IPS-20b (cell line): ENCODE measurements at regions not wholly inside any gene's neighbourhood (a gene's known extent, or its start where the extent isn't known, plus 50 kb on each side); places are given as distances from the start of the nearest gene placed in this dataset.

Source experiments
- H3K27ac ChIP-seq: one replicate; pipeline ENCODE4 v1.5.1; 2013; ENCODE audit warnings: low read length
- H3K27me3 ChIP-seq: 2 replicates; pipeline ENCODE4 v1.6.1; 2013; ENCODE audit warnings: mild to moderate bottlenecking, low read length, inconsistent platforms; ENCODE audit not compliant: insufficient read depth
- H3K36me3 ChIP-seq: 2 replicates; pipeline ENCODE4 v1.6.1; 2013; ENCODE audit warnings: low read depth, mild to moderate bottlenecking, inconsistent platforms, low read length, moderate library complexity; ENCODE audit not compliant: insufficient read depth
- H3K4me1 ChIP-seq: 2 replicates; pipeline ENCODE4 v1.6.1; 2013; ENCODE audit warnings: mild to moderate bottlenecking, control low read depth, inconsistent platforms, low read length, moderate library complexity; ENCODE audit not compliant: insufficient read depth
- H3K4me3 ChIP-seq: 2 replicates; pipeline ENCODE4 v1.5.1; 2013; ENCODE audit warnings: mild to moderate bottlenecking, low read length, inconsistent platforms
- H3K9ac ChIP-seq: 2 replicates; pipeline ENCODE4 v1.6.1; 2013; ENCODE audit warnings: low read depth, mild to moderate bottlenecking, inconsistent platforms, low read length, moderate library complexity
- H3K9me3 ChIP-seq: 2 replicates; pipeline ENCODE4 v1.6.1; 2013; ENCODE audit warnings: mild to moderate bottlenecking, low read depth, low read length, inconsistent platforms; ENCODE audit not compliant: insufficient read depth

- Histone ChIP-seq H3K4me3 (no peak overlapping the region), H3K27ac (no peak overlapping the region), H3K9me3 (no peaks in the 10 kb centered on the region), H3K4me1 (peaks cover 7% of the 10 kb centered on the region; the same call in 1 of the 2 replicates), H3K36me3 (no peaks in the 10 kb centered on the region), H3K27me3 (no peaks in the 10 kb centered on the region), H3K9ac (no peak overlapping the region)
These were observed 488.8 kb downstream of the BCAT1 start for GRCh38 chr12:24460099-24460498.

DNA sequence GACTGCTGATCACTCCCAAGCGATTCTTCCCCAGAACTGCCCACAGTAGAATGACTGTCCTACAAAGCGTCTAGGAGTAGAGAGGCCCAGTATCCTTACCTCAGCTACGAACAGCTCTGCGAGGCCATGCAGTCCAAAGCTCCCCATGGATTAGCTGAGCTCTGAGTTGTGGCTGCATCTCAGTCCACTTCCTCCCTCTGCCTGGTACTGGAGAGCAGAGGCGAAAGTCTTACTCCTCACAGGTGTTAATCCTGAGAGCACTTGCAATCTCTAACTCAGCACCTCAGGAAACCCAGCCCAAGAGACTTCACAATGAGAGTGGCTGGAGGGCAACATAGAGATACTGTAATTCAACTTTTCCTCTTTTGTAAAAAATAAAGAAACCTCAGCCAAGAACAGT is 493.1 kb downstream of the BCAT1 start:
- Histone ChIP-seq H3K9me3 (no peaks in the 10 kb centered on the region), H3K4me1 (peaks cover 7% of the 10 kb centered on the region; the same call in 1 of the 2 replicates), H3K36me3 (no peaks in the 10 kb centered on the region), H3K27me3 (no peaks in the 10 kb centered on the region), H3K9ac (no peak overlapping the region), H3K4me3 (no peak overlapping the region), H3K27ac (no peak overlapping the region)

DNA sequence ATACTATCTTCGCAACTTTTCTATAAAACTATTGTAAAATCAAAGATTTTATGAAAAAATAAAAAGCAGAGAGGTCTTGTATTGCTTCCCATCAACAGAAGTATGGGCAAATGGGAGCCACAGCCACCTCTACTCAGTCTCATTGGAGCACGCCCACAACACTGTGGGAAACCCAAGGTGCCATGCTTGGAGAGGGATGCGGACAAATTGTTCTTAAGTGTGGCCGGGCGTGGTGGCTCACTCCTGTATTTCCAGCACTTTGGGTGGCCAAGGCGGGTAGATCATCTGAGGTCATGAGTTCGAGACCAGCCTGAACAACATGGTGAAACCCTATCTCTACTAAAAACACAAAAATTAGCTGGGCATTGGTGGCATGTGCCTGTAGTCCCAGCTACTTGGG is 498.2 kb upstream of the SOX5 start:
- Histone ChIP-seq H3K27ac (no peak overlapping the region), H3K36me3 (no peaks in the 10 kb centered on the region), H3K4me3 (no peak overlapping the region), H3K9ac (no peak overlapping the region), H3K9me3 (no peaks in the 10 kb centered on the region), H3K27me3 (no peaks in the 10 kb centered on the region), H3K4me1 (peaks cover 12% of the 10 kb centered on the region; the same call in 1 of the 2 replicates)

DNA sequence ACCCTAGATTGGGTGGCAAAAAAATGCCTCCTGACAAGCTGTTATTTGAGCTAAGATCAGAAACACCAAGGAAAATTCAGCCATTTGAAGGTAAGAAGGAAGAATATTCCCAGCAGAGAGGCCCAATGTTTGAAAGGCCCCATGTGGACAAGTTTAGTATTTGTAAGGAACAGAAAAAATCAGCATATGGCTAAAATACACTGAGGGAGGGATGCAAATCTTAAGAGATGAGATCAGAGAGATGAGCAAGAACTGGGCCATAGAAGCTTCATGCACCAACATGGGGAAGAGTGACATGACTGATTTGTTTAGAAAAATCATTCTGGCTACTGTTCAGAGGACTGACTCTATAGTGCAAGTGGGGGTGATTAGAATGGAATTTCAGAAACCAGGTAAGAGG is 496.8 kb upstream of the SOX5 start:
- Histone ChIP-seq H3K27me3 (no peaks in the 10 kb centered on the region), H3K27ac (no peak overlapping the region), H3K9ac (no peak overlapping the region), H3K4me1 (peaks cover 12% of the 10 kb centered on the region; the same call in 1 of the 2 replicates), H3K36me3 (no peaks in the 10 kb centered on the region), H3K9me3 (no peaks in the 10 kb centered on the region), H3K4me3 (no peak overlapping the region)

DNA sequence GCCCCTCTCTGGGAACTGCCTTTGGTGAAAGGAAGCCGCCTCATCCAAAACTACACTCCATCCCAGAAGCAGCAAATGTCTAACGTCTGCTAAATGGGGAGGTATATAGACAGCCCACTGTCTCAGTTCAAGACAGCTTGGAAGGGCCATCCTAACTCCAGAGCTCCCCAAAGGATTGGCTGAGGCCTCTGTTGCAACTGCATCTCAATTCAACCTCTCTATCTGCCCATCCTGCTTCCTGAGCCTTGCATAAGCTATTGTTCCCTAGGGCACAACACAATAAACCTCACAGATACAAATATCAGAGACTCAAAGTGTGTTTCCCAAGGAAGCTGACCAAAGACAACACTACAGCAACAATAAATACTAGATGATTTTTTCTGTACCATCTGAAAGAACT is 495.2 kb upstream of the SOX5 start:
- Histone ChIP-seq H3K4me3 (no peak overlapping the region), H3K36me3 (no peaks in the 10 kb centered on the region), H3K4me1 (peaks cover 12% of the 10 kb centered on the region; the same call in 1 of the 2 replicates), H3K9me3 (no peaks in the 10 kb centered on the region), H3K27me3 (no peaks in the 10 kb centered on the region), H3K27ac (no peak overlapping the region), H3K9ac (no peak overlapping the region)

GRCh38 chr12:24441458-24441857 is 492.0 kb upstream of the SOX5 start:
- Histone ChIP-seq H3K27me3 (no peaks in the 10 kb centered on the region), H3K36me3 (no peaks in the 10 kb centered on the region), H3K9me3 (no peaks in the 10 kb centered on the region), H3K4me3 (no peak overlapping the region), H3K4me1 (peaks cover 8% of the 10 kb centered on the region; the same call in 1 of the 2 replicates), H3K9ac (no peak overlapping the region), H3K27ac (no peak overlapping the region)

- Histone ChIP-seq H3K36me3 (no peaks in the 10 kb centered on the region), H3K9ac (no peak overlapping the region), H3K9me3 (no peaks in the 10 kb centered on the region), H3K4me1 (no peaks in the 10 kb centered on the region), H3K4me3 (no peak overlapping the region), H3K27ac (no peak overlapping the region), H3K27me3 (no peaks in the 10 kb centered on the region)
These were observed 487.2 kb upstream of the SOX5 start for GRCh38 chr12:24436667-24437066.

DNA sequence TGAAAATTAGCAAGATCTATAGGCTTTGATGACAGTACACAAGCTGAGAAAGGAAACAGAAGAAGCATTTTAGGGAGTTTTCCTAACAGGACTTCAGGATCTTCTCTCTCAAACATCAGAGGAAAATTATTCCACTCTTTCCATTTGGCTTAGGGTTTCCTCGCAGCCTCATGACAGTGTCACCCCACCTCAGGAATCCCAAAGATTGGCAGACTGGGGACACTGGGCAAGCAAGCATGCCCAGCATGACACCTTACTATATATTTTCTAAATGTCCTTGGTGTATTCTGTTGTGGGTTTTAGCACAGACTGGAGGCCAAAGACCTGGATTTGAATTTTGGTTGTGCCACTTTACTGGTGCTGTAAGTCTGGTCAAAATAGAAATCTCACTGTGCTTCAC is 482.4 kb upstream of the SOX5 start:
- Histone ChIP-seq H3K27ac (no peak overlapping the region), H3K4me3 (no peak overlapping the region), H3K36me3 (no peaks in the 10 kb centered on the region), H3K9ac (no peak overlapping the region), H3K27me3 (no peaks in the 10 kb centered on the region), H3K4me1 (no peaks in the 10 kb centered on the region), H3K9me3 (no peaks in the 10 kb centered on the region)

DNA sequence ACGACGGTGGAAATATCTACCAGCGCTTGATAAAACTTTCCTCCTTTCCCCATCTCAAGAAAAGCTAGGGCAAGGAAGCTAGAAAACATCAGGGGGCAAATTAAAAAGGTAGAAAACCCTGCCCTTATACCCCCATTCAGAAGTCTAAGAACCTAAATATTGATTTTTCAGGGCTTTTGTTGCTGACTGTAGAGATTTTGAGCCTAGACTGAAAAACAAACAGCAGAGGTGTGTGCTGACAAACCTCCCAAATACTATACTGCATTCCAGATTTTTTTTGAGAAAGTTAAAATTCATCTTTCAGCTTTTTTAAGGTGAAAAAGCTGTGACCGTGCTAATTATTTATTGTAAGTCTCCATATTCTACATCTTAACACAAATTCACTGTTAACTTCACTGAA is 478.3 kb upstream of the SOX5 start:
- H3K4me3 ChIP-seq: no peak overlapping the region
- H3K9me3 ChIP-seq: no peaks in the 10 kb centered on the region
- H3K9ac ChIP-seq: no peak overlapping the region
- peaks cover 4% of the 10 kb centered on the region; the same call in 1 of the 2 replicates for H3K4me1 ChIP-seq
- no peaks in the 10 kb centered on the region for H3K36me3 ChIP-seq
- H3K27me3 ChIP-seq: no peaks in the 10 kb centered on the region
- no peak overlapping the region for H3K27ac ChIP-seq

DNA sequence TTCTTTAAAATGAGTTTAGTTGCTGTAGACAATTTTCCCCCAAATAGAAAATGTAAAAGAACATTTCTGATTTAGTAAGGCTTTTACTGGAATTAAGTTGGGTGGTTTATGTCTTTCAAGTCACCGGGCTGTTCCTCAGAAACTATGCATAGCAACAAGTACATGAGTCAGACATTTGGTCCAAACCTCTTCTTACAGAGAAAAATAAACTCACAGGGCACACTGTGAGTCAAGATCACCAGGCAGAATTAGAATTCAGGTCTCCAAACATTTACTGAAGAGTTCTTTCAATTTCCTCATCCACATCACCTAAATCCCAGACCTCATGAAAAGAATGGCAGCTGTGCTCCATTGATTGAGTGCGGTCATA is 476.1 kb upstream of the SOX5 start:
- no peak overlapping the region for H3K4me3 ChIP-seq
- H3K4me1 ChIP-seq: peaks cover 4% of the 10 kb centered on the region; the same call in 1 of the 2 replicates
- H3K9me3 ChIP-seq: no peaks in the 10 kb centered on the region
- no peaks in the 10 kb centered on the region for H3K36me3 ChIP-seq
- H3K9ac ChIP-seq: no peak overlapping the region
- no peaks in the 10 kb centered on the region for H3K27me3 ChIP-seq
- H3K27ac ChIP-seq: no peak overlapping the region

DNA sequence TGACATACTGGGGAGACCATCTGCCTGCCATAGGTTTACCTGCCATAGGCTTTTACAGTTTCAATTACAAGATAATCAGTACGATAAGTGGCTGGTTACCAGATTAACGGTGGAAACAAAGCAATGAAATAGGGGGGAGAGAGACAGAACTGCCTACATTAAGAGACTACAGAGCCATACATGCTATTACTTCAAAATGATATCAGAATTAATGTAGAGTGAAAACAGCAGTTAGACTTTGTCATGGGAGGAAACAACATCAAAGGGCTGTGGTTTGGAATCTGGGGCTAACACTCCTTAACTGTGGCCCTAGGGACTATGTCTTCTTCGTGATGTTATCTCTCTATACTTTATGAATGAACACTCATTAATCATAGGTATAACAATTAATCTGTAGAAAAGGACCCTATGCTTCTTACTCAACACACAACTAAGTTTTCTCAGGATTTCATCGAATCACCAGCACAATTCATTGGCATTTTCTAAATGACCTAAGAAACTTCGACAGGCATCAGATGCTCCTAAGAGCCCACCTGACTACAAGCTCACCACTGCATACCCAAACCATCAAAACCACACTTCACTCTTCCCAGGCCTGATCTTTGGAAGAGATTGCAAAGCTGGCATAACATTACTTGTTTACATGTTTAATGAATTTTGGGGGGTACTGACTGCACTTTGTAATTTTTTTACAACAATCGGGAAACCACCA is 475.6 kb upstream of the SOX5 start:
- Histone ChIP-seq H3K4me3 (no peak overlapping the region), H3K27me3 (no peaks in the 10 kb centered on the region), H3K9ac (no peak overlapping the region), H3K4me1 (peaks cover 4% of the 10 kb centered on the region; the same call in 1 of the 2 replicates), H3K9me3 (no peaks in the 10 kb centered on the region), H3K36me3 (no peaks in the 10 kb centered on the region), H3K27ac (no peak overlapping the region)

DNA sequence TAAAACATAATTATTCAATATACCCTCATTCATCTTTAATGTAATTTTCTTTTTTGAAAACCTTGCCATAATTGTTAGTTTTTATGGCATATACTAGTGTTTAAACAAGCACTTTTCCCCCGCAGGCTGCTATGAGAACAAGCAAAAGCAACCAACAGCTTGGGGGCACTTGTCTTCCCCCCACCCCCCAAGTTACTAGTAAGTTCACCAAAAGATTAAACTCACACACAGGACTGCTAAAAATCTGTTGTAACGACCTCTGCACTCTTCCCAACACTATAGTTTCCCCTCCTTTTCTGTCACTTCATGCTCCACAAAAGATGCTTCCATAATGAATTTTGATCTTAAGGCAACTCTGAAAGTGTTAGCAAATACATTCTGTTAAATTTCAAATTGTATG is 474.9 kb upstream of the SOX5 start:
- Histone ChIP-seq H3K9me3 (no peaks in the 10 kb centered on the region), H3K4me1 (peaks cover 4% of the 10 kb centered on the region; the same call in 1 of the 2 replicates), H3K9ac (no peak overlapping the region), H3K27ac (no peak overlapping the region), H3K4me3 (no peak overlapping the region), H3K36me3 (no peaks in the 10 kb centered on the region), H3K27me3 (no peaks in the 10 kb centered on the region)
